Caco-2 (cell line): ENCODE measurements at regions not wholly inside any gene's neighbourhood (a gene's known extent, or its start where the extent isn't known, plus 50 kb on each side); places are given as distances from the start of the nearest gene placed in this dataset.

Source experiments
- BruUV-seq: library from RNA; stranded (reverse); fragments of 400-500 nt; replicated peaks from 2 replicates; lab custom pipeline; 2021; lab: Mats Ljungman, UMichigan
- CTCF ChIA-PET: fragments of 300-600 bp; sonication (Branson Sonifier 250); formaldehyde crosslinking; loops from one replicate; lab custom pipeline; 2022; ENCODE audit warnings: antibody characterized with exemption; lab: Charles Lee
- POLR2A ChIA-PET: fragments of 300-600 bp; sonication (Branson Sonifier 250); formaldehyde crosslinking; loops from one replicate; lab custom pipeline; 2022; ENCODE audit warnings: antibody characterized with exemption; lab: Charles Lee
- DNase-seq, 2 experiments: peaks; one replicate each; pipeline versions ENCODE4 v3.0.0 to v3.0.0-alpha.2; 2020 to 2022
- H3K27me3 ChIP-seq: replicated peaks from 2 replicates; pipeline ENCODE4 v1.6.0; 2011; ENCODE audit warnings: low read length; ENCODE audit not compliant: control insufficient read depth, insufficient read depth
- H3K36me3 ChIP-seq: 2 replicates; pipeline ENCODE4 v1.5.1; 2011; ENCODE audit warnings: low read length; ENCODE audit not compliant: control insufficient read depth, insufficient read depth
- H3K4me1 ChIP-seq: fragments of 250-450 bp; sonication (Bioruptor Pico); 2 replicates; pipeline ENCODE4 v1.5.1; 2020; ENCODE audit warnings: mild to moderate bottlenecking
- H3K4me3 ChIP-seq: 2 replicates; pipeline ENCODE4 v1.5.1; 2011; ENCODE audit warnings: low read depth, mild to moderate bottlenecking, control low read depth, low read length
- H3K9me3 ChIP-seq: fragments of 250-450 bp; sonication (Bioruptor Pico); 2 replicates; pipeline ENCODE4 v1.5.1; 2020; ENCODE audit warnings: mild to moderate bottlenecking, moderate library complexity
- H3K27ac Mint-ChIP-seq: one replicate; pipeline ENCODE4 v1.8.0; 2022; ENCODE audit warnings: mixed read lengths; ENCODE audit not compliant: unreplicated experiment
- H3K27me3 Mint-ChIP-seq: one replicate; pipeline ENCODE4 v1.8.0; 2022; ENCODE audit warnings: mixed read lengths; ENCODE audit not compliant: insufficient read depth, unreplicated experiment
- H3K36me3 Mint-ChIP-seq: one replicate; pipeline ENCODE4 v1.8.0; 2022; ENCODE audit warnings: mild to moderate bottlenecking, mixed read lengths; ENCODE audit not compliant: insufficient read depth, unreplicated experiment
- H3K4me1 Mint-ChIP-seq: one replicate; pipeline ENCODE4 v1.8.0; 2022; ENCODE audit warnings: low read depth, mixed read lengths; ENCODE audit not compliant: unreplicated experiment
- H3K4me3 Mint-ChIP-seq: one replicate; pipeline ENCODE4 v1.8.0; 2022; ENCODE audit warnings: mild to moderate bottlenecking, moderate library complexity, mixed read lengths; ENCODE audit not compliant: unreplicated experiment
- H3K9me3 Mint-ChIP-seq: one replicate; pipeline ENCODE4 v1.8.0; 2022; ENCODE audit warnings: mixed read lengths; ENCODE audit not compliant: unreplicated experiment
- CTCF ChIP-seq, 2 experiments: fragments of 200-600 bp in 1 of 2; IDR thresholded peaks; 1 replicate in 1 of 2; 2 replicates in 1 of 2; pipeline versions ENCODE4 v1.5.1 to v1.8.0; 2011 to 2022; ENCODE audit warnings: antibody characterized with exemption in 1 of 2, control low read depth in 1 of 2, inconsistent platforms in 1 of 2, low read depth in 1 of 2, low read length in 1 of 2, mild to moderate bottlenecking in 1 of 2, moderate library complexity in 1 of 2; ENCODE audit not compliant: insufficient read depth in 1 of 2, severe bottlenecking in 1 of 2, unreplicated experiment in 1 of 2
- intact Hi-C: fragments of 100-400 bp; cut with micrococcal nuclease; formaldehyde crosslinking; loops from one replicate; pipeline ENCODE4 v1.10.0; 2022; ENCODE audit not compliant: unreplicated experiment

GRCh38 chr6:103456652-103457051 is 1403.1 kb downstream of the HACE1 start:
- Mint-ChIP-seq H3K9me3 (no peaks in the 10 kb centered on the region), H3K4me3 (no peak overlapping the region), H3K4me1 (no peaks in the 10 kb centered on the region), H3K27me3 (no peaks in the 10 kb centered on the region), H3K36me3 (no peaks in the 10 kb centered on the region), H3K27ac (no peak overlapping the region)
- intact Hi-C loops: no loop called here
- H3K9me3 ChIP-seq: no peaks in the 10 kb centered on the region
- no peak overlapping the region for H3K4me3 ChIP-seq
- TF ChIP-seq CTCF (IDR thresholded peaks at IDR 0.05; ENCODE audit: insufficient read depth in 1 of 2, low read depth in 1 of 2, low read length in 1 of 2, severe bottlenecking in 1 of 2, unreplicated experiment in 1 of 2): no peak
- H3K27me3 ChIP-seq: no peaks in the 10 kb centered on the region
- H3K4me1 ChIP-seq: no peaks in the 10 kb centered on the region
- no TSS peak for BruUV-seq
- POLR2A ChIA-PET: no interaction called here
- no peaks in the 10 kb centered on the region for H3K36me3 ChIP-seq
- CTCF ChIA-PET: no interaction called here
- DNase-seq: no peak

DNA sequence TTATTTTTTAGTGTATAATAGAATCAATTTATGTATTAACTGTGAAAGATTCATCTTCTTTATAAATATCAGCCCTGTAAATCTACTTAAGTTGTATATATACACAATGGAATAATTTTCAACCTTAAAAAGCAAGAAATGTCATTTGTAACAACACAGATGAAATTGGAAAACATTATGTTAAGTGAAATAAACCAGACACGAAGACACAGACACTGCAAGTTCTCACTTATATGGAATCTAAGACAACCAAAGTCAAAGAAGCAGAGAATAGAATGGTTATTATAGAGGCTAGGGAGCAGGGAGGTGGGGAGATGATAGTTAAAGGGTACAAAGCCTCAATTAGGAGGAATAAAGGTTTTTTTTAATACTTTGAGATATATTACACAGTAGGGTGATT is 1404.4 kb downstream of the HACE1 start:
- POLR2A ChIA-PET: no interaction called here
- no peak for DNase-seq
- CTCF ChIA-PET: no interaction called here
- intact Hi-C loops: no loop called here
- Histone ChIP-seq H3K27me3 (no peaks in the 10 kb centered on the region), H3K4me3 (no peak overlapping the region), H3K36me3 (no peaks in the 10 kb centered on the region), H3K4me1 (no peaks in the 10 kb centered on the region), H3K9me3 (no peaks in the 10 kb centered on the region)
- Mint-ChIP-seq H3K4me1 (no peaks in the 10 kb centered on the region), H3K36me3 (no peaks in the 10 kb centered on the region), H3K27ac (no peak overlapping the region), H3K9me3 (no peaks in the 10 kb centered on the region), H3K4me3 (no peak overlapping the region), H3K27me3 (no peaks in the 10 kb centered on the region)
- BruUV-seq: no TSS peak
- TF ChIP-seq CTCF (IDR thresholded peaks at IDR 0.05; ENCODE audit: insufficient read depth in 1 of 2, low read depth in 1 of 2, low read length in 1 of 2, severe bottlenecking in 1 of 2, unreplicated experiment in 1 of 2): no peak

DNA sequence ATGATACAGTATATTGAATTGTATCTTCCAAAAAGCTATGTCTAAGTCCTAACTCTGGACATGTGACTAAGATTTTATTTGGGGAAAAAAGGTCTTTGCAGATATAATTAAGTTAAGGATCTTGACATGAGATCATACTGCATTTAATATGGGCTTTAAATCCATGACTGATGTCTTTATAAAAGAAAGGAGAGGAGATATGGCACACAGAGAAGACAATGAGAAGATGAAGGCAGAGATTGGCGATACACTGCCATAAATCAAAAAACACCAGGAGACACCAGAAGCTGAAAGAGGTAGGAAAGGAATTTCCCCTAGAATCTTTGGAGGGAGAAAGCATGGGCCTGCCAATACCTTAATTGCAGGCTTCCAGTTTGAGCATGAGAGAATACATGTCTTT is 1450.2 kb downstream of the HACE1 start:
- POLR2A ChIA-PET: no interaction called here
- Histone ChIP-seq H3K4me3 (no peak overlapping the region), H3K36me3 (no peaks in the 10 kb centered on the region), H3K9me3 (no peaks in the 10 kb centered on the region), H3K4me1 (no peaks in the 10 kb centered on the region), H3K27me3 (no peaks in the 10 kb centered on the region)
- peaks cover 3% of the 10 kb centered on the region for H3K27me3 Mint-ChIP-seq
- no peak overlapping the region for H3K4me3 Mint-ChIP-seq
- CTCF ChIA-PET: no interaction called here
- DNase-seq: no peak
- BruUV-seq: no TSS peak
- no peaks in the 10 kb centered on the region for H3K9me3 Mint-ChIP-seq
- no peaks in the 10 kb centered on the region for H3K4me1 Mint-ChIP-seq
- H3K36me3 Mint-ChIP-seq: no peaks in the 10 kb centered on the region
- intact Hi-C loops: no loop called here
- no peak overlapping the region for H3K27ac Mint-ChIP-seq
- TF ChIP-seq CTCF (IDR thresholded peaks at IDR 0.05; ENCODE audit: insufficient read depth in 1 of 2, low read depth in 1 of 2, low read length in 1 of 2, severe bottlenecking in 1 of 2, unreplicated experiment in 1 of 2): no peak
